C4-2B (cell line): ENCODE measurements at regions not wholly inside any gene's neighbourhood (a gene's known extent, or its start where the extent isn't known, plus 50 kb on each side); places are given as distances from the start of the nearest gene placed in this dataset.

ENCODE experiments used
- H3K27ac ChIP-seq: fragments of 450-650 bp; 2 replicates; pipeline ENCODE4 v1.5.1; 2017
- ZFX ChIP-seq: fragments of 450-650 bp; IDR thresholded peaks from 2 replicates; pipeline ENCODE4 v1.6.1; 2017
- TF ChIP-seq, protein P1 (sequence below): fragments of 450-650 bp; conservative IDR thresholded peaks from 2 replicates; pipeline ENCODE4 v1.5.1; 2017; ENCODE audit warnings: mild to moderate bottlenecking

DNA sequence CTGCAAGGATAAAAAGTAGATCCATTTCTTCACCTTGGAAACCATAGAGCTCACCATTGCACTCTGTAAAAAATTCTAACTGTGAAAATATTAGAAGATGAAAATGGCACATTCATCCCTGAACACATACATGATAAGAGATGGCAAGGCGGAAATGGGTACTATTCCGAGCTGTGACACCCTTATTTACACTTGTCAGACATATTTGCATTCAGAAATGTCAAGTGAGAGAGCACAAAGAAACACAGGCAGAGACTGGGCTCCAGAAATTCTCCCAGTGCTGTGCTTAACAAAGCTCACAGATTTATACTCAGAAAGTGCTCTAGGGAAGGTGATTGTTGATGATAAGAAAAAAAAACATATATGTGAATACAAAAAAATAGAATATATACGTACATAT, 170.3 kb upstream of the PUM3 start:
- TF ChIP-seq, protein P1, sequence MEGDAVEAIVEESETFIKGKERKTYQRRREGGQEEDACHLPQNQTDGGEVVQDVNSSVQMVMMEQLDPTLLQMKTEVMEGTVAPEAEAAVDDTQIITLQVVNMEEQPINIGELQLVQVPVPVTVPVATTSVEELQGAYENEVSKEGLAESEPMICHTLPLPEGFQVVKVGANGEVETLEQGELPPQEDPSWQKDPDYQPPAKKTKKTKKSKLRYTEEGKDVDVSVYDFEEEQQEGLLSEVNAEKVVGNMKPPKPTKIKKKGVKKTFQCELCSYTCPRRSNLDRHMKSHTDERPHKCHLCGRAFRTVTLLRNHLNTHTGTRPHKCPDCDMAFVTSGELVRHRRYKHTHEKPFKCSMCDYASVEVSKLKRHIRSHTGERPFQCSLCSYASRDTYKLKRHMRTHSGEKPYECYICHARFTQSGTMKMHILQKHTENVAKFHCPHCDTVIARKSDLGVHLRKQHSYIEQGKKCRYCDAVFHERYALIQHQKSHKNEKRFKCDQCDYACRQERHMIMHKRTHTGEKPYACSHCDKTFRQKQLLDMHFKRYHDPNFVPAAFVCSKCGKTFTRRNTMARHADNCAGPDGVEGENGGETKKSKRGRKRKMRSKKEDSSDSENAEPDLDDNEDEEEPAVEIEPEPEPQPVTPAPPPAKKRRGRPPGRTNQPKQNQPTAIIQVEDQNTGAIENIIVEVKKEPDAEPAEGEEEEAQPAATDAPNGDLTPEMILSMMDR = no peak
- TF ChIP-seq ZFX = no peak

DNA sequence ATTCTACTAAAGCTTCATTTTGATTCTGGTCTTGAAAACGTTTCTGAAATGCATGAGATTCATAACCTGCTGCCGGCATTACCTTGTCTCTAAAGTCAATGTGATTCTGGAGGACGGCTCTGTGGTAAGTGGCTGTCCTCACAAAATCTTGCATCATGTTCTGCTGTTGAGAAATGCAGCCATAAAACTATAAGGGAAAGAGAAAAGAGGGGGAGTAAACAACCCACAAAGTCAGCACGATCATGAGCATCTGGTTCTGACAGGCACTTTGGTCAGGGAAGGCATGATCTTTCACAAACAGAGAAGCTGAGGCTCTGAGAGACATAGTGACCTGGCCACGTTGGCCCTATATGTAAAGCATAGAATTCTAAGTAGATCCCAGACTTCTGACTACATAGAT, 168.9 kb upstream of the PUM3 start:
- TF ChIP-seq, protein P1 = no peak
- no peak for TF ChIP-seq ZFX
- no peak overlapping the region for H3K27ac ChIP-seq

More for the DNA sequence above, 170.3 kb upstream of the PUM3 start:
- H3K27ac ChIP-seq = no peak overlapping the region

DNA sequence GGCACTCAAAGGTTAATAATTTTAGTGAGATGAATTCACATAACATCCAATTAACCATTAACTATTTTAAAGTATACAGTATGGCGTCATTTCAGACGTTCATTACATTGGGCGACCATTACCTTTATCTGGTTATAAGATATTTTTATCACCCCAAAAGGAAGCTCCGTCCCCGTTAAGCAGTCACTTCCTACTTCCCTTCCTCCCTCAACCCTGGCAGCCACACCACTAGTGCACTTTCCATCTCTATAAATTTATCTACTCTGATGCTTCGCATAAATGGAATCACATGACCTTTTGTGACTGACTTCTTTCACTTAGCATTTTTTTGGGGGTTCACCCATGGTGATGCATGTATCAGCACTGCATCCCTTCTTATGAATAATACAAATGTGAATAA, 168.3 kb upstream of the PUM3 start:
- no peak overlapping the region for H3K27ac ChIP-seq
- TF ChIP-seq, protein P1 = no peak
- no peak for TF ChIP-seq ZFX

DNA sequence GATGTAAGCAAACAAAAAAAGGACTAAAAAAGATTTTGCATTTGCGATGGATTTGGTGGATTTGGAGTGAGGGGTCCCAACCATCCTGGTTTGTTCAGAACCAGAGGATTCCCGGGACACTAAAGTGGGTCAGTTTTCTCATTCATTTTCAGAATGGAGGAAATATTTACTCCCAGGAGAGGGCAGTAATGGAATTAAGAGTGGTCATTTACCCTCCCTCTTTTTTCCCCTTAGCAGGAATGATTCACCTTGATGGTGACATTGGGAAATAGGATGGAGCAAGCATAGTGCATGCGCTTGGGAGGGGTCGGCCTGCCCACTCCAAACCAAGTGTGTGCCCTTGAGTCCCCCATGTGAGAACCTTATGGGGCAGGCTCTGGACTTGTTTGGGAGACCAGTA, 164.2 kb upstream of the PUM3 start:
- no peak for TF ChIP-seq ZFX
- TF ChIP-seq, protein P1 = peak; percentile 17; the same call in 1 of the 2 replicates
- H3K27ac ChIP-seq = no peak overlapping the region

DNA sequence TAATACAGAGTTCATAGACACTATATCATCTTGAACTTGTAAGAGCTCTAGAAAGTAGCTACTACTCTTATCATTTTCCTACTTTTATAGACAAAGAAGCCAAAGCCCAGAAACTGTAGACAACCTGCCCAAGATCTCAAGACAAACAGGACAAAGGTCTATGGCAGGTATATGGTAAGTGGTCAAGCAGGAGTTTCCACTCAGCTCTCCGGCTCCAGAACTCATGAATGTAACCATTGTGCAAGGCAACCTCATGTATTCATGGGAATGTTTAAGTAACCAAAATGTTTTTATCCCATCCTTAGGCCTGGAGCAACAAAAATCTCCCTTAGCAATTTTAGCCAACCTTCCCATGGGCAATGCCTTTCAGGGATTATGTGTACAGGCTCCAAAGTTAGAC, 163.4 kb upstream of the PUM3 start:
- TF ChIP-seq ZFX = no peak
- TF ChIP-seq, protein P1 = no peak
- H3K27ac ChIP-seq = no peak overlapping the region

DNA sequence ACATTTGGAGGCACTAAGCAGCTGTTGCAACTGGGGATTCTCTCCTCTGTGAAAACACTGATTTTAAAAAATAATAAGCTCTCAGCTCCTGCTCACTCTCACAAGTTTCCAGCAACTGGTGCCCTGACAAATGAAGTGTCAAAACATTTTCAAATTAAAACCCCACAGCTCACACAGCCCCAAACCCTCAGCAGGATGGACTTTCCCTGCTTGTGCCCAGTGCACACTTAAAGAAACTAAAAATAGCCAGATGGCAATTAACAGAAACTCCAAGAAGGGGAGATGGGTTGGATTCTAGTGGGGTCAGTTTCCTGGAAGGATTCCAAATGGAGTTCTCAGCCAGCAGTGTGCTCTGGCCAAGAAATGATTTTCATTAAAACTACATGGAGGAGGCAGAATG, 163.0 kb upstream of the PUM3 start:
- no peak for TF ChIP-seq ZFX
- TF ChIP-seq, protein P1 = no peak
- H3K27ac ChIP-seq = no peak overlapping the region

DNA sequence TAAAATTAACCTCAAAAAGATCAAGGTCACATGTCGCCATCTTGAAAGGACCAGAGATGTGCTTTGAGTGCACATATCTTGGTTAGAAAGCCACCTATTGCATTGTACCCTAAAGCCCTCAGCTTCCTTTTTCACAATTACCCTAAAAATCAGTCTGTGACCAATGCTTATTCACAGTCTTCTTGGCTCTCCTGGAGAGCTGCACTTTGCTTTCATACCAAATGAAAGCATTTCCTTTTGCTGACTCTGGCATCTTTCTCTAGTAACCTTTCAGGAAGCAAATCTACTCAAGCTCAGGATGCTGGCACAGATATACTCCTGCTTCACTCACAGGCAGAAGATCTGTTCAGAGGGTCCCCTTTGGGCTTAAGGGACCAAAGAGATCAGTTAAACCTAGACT, 160.7 kb upstream of the PUM3 start:
- no peak overlapping the region for H3K27ac ChIP-seq
- no peak for TF ChIP-seq ZFX
- TF ChIP-seq, protein P1 = no peak
